A549 (cell line): ENCODE measurements at regions not wholly inside any gene's neighbourhood (a gene's known extent, or its start where the extent isn't known, plus 50 kb on each side); places are given as distances from the start of the nearest gene placed in this dataset.
"Not testable (repeated sequence)": the region's sequence is repeated elsewhere in the genome, so short reads cannot be mapped to it uniquely, and the experiment has no call there.

Experiments used
- CTCF ChIP-seq: fragments of >200 bp; sonication (Bioruptor Twin); formaldehyde crosslinking; IDR thresholded peaks from 3 replicates; pipeline ENCODE4 v1.5.1; 2016
- HDAC2 ChIP-seq: fragments of 200-600 bp; sonication (generic); IDR thresholded peaks from 2 replicates; pipeline ENCODE4 v1.6.1; 2016
- HMGXB4 ChIP-seq: fragments of 250-450 bp; sonication (Bioruptor Pico); IDR thresholded peaks from 2 replicates; pipeline ENCODE4 v1.5.0; 2021; ENCODE audit warnings: mild to moderate bottlenecking, moderate library complexity, borderline replicate concordance
- MAFK ChIP-seq: fragments of 450-650 bp; IDR thresholded peaks from 2 replicates; pipeline ENCODE4 v1.6.1; 2014; ENCODE audit not compliant: partially characterized antibody
- NFE2L2 ChIP-seq: fragments of 150-350 bp; conservative IDR thresholded peaks from 2 replicates; pipeline ENCODE4 v1.6.1; 2014; ENCODE audit warnings: low read length
- NPAS2 ChIP-seq: fragments of 250-450 bp; sonication (Bioruptor Pico); IDR thresholded peaks from 2 replicates; pipeline ENCODE4 v1.8.0; 2022; ENCODE audit warnings: mild to moderate bottlenecking, moderate library complexity, borderline replicate concordance
- NR3C1 ChIP-seq: fragments of >200 bp; sonication (Bioruptor Twin); formaldehyde crosslinking; IDR thresholded peaks from 3 replicates; pipeline ENCODE4 v1.6.1; 2017
- RAD21 ChIP-seq, 2 experiments: fragments of >200 bp in 1 of 2; sonication (Bioruptor Twin) in 1 of 2; formaldehyde crosslinking in 1 of 2; IDR thresholded peaks in 1 of 2; conservative IDR thresholded peaks in 1 of 2; 2 replicates in 1 of 2; 3 replicates in 1 of 2; pipeline ENCODE4 v1.6.1; 2012 to 2018; ENCODE audit warnings: inconsistent platforms in 1 of 2
- USF2 ChIP-seq: fragments of 450-650 bp; IDR thresholded peaks from 2 replicates; pipeline ENCODE4 v1.6.1; 2014; ENCODE audit warnings: antibody characterized with exemption

GRCh38 chr11:114805431-114805830 is 127.1 kb downstream of the NXPE2 start:
- not testable (repeated sequence) for TF ChIP-seq HMGXB4 (CRISPR knock-in tag); NR3C1; RAD21 (conservative IDR thresholded peaks at IDR 0.05 in 1 of 2, IDR thresholded peaks at IDR 0.05 in 1 of 2); CTCF; HDAC2; NPAS2 (CRISPR knock-in tag); USF2; MAFK; NFE2L2
